MM.1S (cell line): ENCODE measurements at regions not wholly inside any gene's neighbourhood (a gene's known extent, or its start where the extent isn't known, plus 50 kb on each side); places are given as distances from the start of the nearest gene placed in this dataset.
"Not testable (repeated sequence)": the region's sequence is repeated elsewhere in the genome, so short reads cannot be mapped to it uniquely, and the experiment has no call there.

Experiments
- DNase-seq: peaks from one replicate; pipeline ENCODE4 v3.0.0-alpha.2; 2015
- H2AFZ ChIP-seq: fragments of 300-600 bp; sonication (generic); 2 replicates; pipeline ENCODE4 v1.6.0; 2016; ENCODE audit warnings: antibody characterized with exemption, low read length
- H3F3A ChIP-seq: fragments of 300-600 bp; sonication (generic); 2 replicates; pipeline ENCODE4 v1.6.1; 2016; ENCODE audit warnings: mild to moderate bottlenecking, antibody characterized with exemption, low read length, moderate library complexity, mixed read lengths; ENCODE audit not compliant: insufficient read depth
- H3K27ac ChIP-seq: fragments of 300-600 bp; sonication (generic); 2 replicates; pipeline ENCODE4 v1.5.1; 2016; ENCODE audit warnings: mild to moderate bottlenecking, low read length
- H3K27me3 ChIP-seq: fragments of 300-600 bp; sonication (generic); replicated peaks from 2 replicates; pipeline ENCODE4 v1.6.0; 2016; ENCODE audit warnings: low read length; ENCODE audit not compliant: insufficient read depth
- H3K36me3 ChIP-seq: fragments of 300-600 bp; sonication (generic); replicated peaks from 2 replicates; pipeline ENCODE4 v1.6.1; 2016; ENCODE audit warnings: mild to moderate bottlenecking, low read length, mixed read lengths; ENCODE audit not compliant: insufficient read depth
- H3K4me1 ChIP-seq: fragments of 300-600 bp; sonication (generic); 2 replicates; pipeline ENCODE4 v1.6.1; 2016; ENCODE audit warnings: low read length, mixed read lengths
- H3K4me2 ChIP-seq: fragments of 300-600 bp; sonication (generic); 2 replicates; pipeline ENCODE4 v1.6.0; 2016; ENCODE audit warnings: low read depth, low read length
- H3K4me3 ChIP-seq: fragments of 300-600 bp; sonication (generic); 2 replicates; pipeline ENCODE4 v1.5.1; 2016; ENCODE audit warnings: low read length, mixed read lengths
- H3K79me2 ChIP-seq: fragments of 300-600 bp; sonication (generic); 2 replicates; pipeline ENCODE4 v1.6.1; 2016; ENCODE audit warnings: mixed run types, low read length, mixed read lengths
- H3K9ac ChIP-seq: fragments of 300-600 bp; sonication (generic); 2 replicates; pipeline ENCODE4 v1.6.1; 2016; ENCODE audit warnings: low read length, mixed read lengths
- H3K9me2 ChIP-seq: fragments of 300-600 bp; sonication (generic); replicated peaks from 2 replicates; pipeline ENCODE4 v1.6.1; 2016; ENCODE audit warnings: mild to moderate bottlenecking, low read length, mixed read lengths; ENCODE audit not compliant: insufficient read depth
- H3K9me3 ChIP-seq: fragments of 300-600 bp; sonication (generic); replicated peaks from 2 replicates; pipeline ENCODE4 v1.6.1; 2016; ENCODE audit warnings: mild to moderate bottlenecking, low read length, mixed read lengths; ENCODE audit not compliant: insufficient read depth
- H4K20me1 ChIP-seq: fragments of 300-600 bp; sonication (generic); 2 replicates; pipeline ENCODE4 v1.6.1; 2016; ENCODE audit warnings: mild to moderate bottlenecking, low read length, moderate library complexity, mixed read lengths; ENCODE audit not compliant: insufficient read depth
- CTCF ChIP-seq: fragments of 300-600 bp; sonication (generic); IDR thresholded peaks from 2 replicates; pipeline ENCODE4 v1.5.1; 2016; ENCODE audit warnings: antibody characterized with exemption, low read length, mixed read lengths
- EZH2 ChIP-seq: fragments of 300-600 bp; sonication (generic); optimal IDR thresholded peaks from 2 replicates; pipeline ENCODE3; 2017; ENCODE audit warnings: low read depth, mild to moderate bottlenecking, antibody characterized with exemption, low read length, mixed read lengths
- EZH2phosphoT487 ChIP-seq: fragments of 300-600 bp; sonication (generic); IDR thresholded peaks from 2 replicates; pipeline ENCODE4 v1.6.1; 2018; ENCODE audit warnings: antibody characterized with exemption, low read length

DNA sequence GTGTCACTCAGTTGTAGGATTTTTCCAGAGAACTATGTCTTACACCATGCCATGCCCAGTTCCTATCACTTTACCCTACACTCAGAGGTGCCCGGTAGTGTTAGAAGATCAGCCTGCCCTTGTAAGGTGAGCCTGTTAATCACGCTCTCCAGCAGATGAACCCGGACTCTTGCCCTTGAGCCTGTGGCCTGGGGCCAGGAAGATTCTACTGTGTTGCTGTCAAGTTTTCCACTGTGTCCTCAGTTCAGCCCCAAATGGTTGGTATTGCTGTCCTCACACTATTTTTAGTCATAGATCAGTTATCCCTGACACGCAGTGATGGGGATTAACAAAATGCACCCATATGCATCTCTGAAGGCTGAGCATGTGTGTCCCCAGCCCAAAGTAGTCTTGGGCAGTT is 105.0 kb upstream of the SPAG17 start:
- Histone ChIP-seq H4K20me1 (no peaks in the 10 kb centered on the region), H3K36me3 (no peaks in the 10 kb centered on the region), H3K4me3 (no peak overlapping the region), H3K27me3 (no peaks in the 10 kb centered on the region), H2AFZ (no peak overlapping the region), H3K27ac (no peak overlapping the region), H3K79me2 (no peaks in the 10 kb centered on the region), H3F3A (no peaks in the 10 kb centered on the region), H3K4me1 (no peaks in the 10 kb centered on the region), H3K9ac (no peak overlapping the region), H3K9me3 (no peaks in the 10 kb centered on the region), H3K4me2 (no peak overlapping the region), H3K9me2 (no peaks in the 10 kb centered on the region)
- TF ChIP-seq EZH2phosphoT487 = no peak
- no peak for TF ChIP-seq CTCF
- no peak for TF ChIP-seq EZH2
- DNase-seq = no peak

DNA sequence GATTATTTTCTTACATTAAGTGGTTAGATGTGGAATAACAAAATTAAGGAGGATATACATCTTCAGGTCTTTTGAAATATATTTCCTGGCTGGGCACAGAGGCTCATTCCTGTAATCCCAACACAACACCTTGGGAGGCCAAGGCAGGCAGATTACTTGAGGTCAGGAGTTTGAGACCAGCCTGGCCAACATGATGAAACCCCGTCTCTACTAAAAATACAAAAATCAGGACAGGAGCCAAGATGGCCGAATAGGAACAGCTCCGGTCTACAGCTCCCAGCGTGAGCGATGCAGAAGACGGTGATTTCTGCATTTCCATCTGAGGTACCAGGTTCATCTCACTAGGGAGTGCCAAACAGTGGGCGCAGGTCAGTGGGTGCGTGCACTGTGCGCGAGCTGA is 95.6 kb upstream of the SPAG17 start:
- not testable (repeated sequence) for H3K9me2 ChIP-seq, H2AFZ ChIP-seq, H3K27me3 ChIP-seq, H3K9me3 ChIP-seq, H3F3A ChIP-seq, H3K4me2 ChIP-seq, DNase-seq, H4K20me1 ChIP-seq, H3K9ac ChIP-seq, H3K36me3 ChIP-seq, H3K4me3 ChIP-seq, H3K27ac ChIP-seq, H3K79me2 ChIP-seq, H3K4me1 ChIP-seq

DNA sequence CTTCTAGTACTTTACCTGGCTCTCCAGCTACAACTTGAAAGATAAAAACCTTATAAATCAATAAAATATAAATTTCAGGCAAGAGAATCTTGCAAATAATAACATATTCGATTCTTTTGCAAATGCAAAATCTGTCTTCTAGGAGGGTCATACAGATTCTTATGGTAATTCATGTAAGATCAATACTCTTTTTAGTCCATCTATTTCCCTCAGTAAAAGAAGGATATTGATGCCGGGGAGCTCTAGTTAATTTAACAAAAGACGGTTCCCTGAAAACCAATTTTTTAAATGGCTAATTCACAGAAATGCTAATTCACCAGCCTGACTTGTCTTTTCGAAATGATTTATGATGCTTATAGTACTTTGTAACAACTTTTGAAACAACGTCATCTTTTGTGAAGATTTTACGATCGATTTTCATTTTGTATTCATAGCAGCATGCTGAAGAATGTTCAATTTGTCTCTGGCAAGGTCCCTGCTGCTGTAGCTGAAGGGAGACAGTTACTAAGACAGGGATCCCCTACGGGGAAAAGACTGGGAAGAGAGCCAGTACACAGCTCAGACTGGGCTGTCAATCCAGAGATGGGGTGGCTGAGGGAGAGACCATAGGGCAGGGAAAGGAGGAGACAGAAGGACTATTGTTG is 90.6 kb upstream of the SPAG17 start:
- H3K27me3 ChIP-seq = no peaks in the 10 kb centered on the region
- H3K27ac ChIP-seq = no peak overlapping the region
- H3K4me2 ChIP-seq = no peak overlapping the region
- no peaks in the 10 kb centered on the region for H3K9me2 ChIP-seq
- H3K4me1 ChIP-seq = no peaks in the 10 kb centered on the region
- H4K20me1 ChIP-seq = no peaks in the 10 kb centered on the region
- no peak overlapping the region for H2AFZ ChIP-seq
- no peaks in the 10 kb centered on the region for H3F3A ChIP-seq
- no peak overlapping the region for H3K9ac ChIP-seq
- no peak for TF ChIP-seq EZH2
- TF ChIP-seq EZH2phosphoT487 = no peak
- no peak for TF ChIP-seq CTCF
- DNase-seq = no peak
- no peaks in the 10 kb centered on the region for H3K36me3 ChIP-seq
- no peak overlapping the region for H3K4me3 ChIP-seq
- no peaks in the 10 kb centered on the region for H3K79me2 ChIP-seq
- no peaks in the 10 kb centered on the region for H3K9me3 ChIP-seq

- Histone ChIP-seq H3K4me1 (no peaks in the 10 kb centered on the region), H3K36me3 (no peaks in the 10 kb centered on the region), H3K9ac (no peak overlapping the region), H3K4me3 (no peak overlapping the region), H3K9me3 (no peaks in the 10 kb centered on the region), H2AFZ (no peak overlapping the region), H4K20me1 (no peaks in the 10 kb centered on the region), H3K4me2 (no peak overlapping the region), H3K9me2 (no peaks in the 10 kb centered on the region), H3K27ac (no peak overlapping the region), H3K79me2 (no peaks in the 10 kb centered on the region), H3F3A (no peaks in the 10 kb centered on the region), H3K27me3 (no peaks in the 10 kb centered on the region)
- TF ChIP-seq EZH2phosphoT487 (no peak), EZH2 (no peak), CTCF (no peak)
- DNase-seq = no peak
Measured at GRCh38 chr1:118272884-118273283, 87.9 kb upstream of the SPAG17 start.
